Liver (tissue), 3 donors: ENCODE measurements at regions not wholly inside any gene's neighbourhood (a gene's known extent, or its start where the extent isn't known, plus 50 kb on each side); places are given as distances from the start of the nearest gene placed in this dataset.

Experiments
- CTCF ChIP-seq: fragments of 150-350 bp; IDR thresholded peaks from 2 replicates; pipeline ENCODE4 v1.5.1; 2017; ENCODE audit warnings: improper control_type of control experiment, low read depth, low read length; ENCODE audit not compliant: missing input control
- GABPA ChIP-seq, 2 donors: IDR thresholded peaks in 1 of 2; conservative IDR thresholded peaks in 1 of 2; 2 replicates each; pipeline ENCODE4 v1.6.1; 2016; ENCODE audit warnings: antibody characterized with exemption in 2 of 2, mild to moderate bottlenecking in 1 of 2, moderate library complexity in 1 of 2
- MAX ChIP-seq: IDR thresholded peaks from 2 replicates; pipeline ENCODE4 v1.6.1; 2016; ENCODE audit warnings: antibody characterized with exemption
- RAD21 ChIP-seq, 2 donors: IDR thresholded peaks; 2 replicates each; pipeline ENCODE4 v1.6.1; 2016; ENCODE audit warnings: antibody characterized with exemption in 2 of 2, mild to moderate bottlenecking in 2 of 2
- REST ChIP-seq: IDR thresholded peaks from 2 replicates; pipeline ENCODE4 v1.6.1; 2016; ENCODE audit warnings: antibody characterized with exemption, mild to moderate bottlenecking
- SP1 ChIP-seq: IDR thresholded peaks from 2 replicates; pipeline ENCODE4 v1.6.1; 2018; ENCODE audit warnings: antibody characterized with exemption, mild to moderate bottlenecking
- donor health status: healthy.
- donor health status: healthy.

GRCh38 chr20:1774479-1774878 is 116.9 kb upstream of the SIRPG start:
- no peak for TF ChIP-seq CTCF
- TF ChIP-seq SP1, result no peak
- TF ChIP-seq RAD21 (IDR thresholded peaks at IDR 0.05), result no peak
- no peak for TF ChIP-seq GABPA (IDR thresholded peaks at IDR 0.05 in 1 of 2, conservative IDR thresholded peaks at IDR 0.05 in 1 of 2)
- no peak for TF ChIP-seq MAX
- TF ChIP-seq REST, result no peak
